Nephron progenitor cell (in vitro differentiated cells): ENCODE measurements at regions not wholly inside any gene's neighbourhood (a gene's known extent, or its start where the extent isn't known, plus 50 kb on each side); places are given as distances from the start of the nearest gene placed in this dataset.

ENCODE experiments used
- DNase-seq: peaks from one replicate; pipeline ENCODE4 v3.0.0; 2021
- H3K27ac Mint-ChIP-seq: 2 replicates; pipeline ENCODE4 v1.8.0; 2021; ENCODE audit warnings: mild to moderate bottlenecking, moderate library complexity, mixed read lengths
- H3K27me3 Mint-ChIP-seq: 2 replicates; pipeline ENCODE4 v1.8.0; 2021; ENCODE audit warnings: mild to moderate bottlenecking, low read depth, mixed read lengths; ENCODE audit not compliant: poor library complexity
- H3K36me3 Mint-ChIP-seq: 2 replicates; pipeline ENCODE4 v1.8.0; 2021; ENCODE audit warnings: low read depth, mixed read lengths
- H3K4me1 Mint-ChIP-seq: 2 replicates; pipeline ENCODE4 v1.8.0; 2021; ENCODE audit warnings: mixed read lengths
- H3K4me3 Mint-ChIP-seq: 2 replicates; pipeline ENCODE4 v1.8.0; 2021; ENCODE audit warnings: mild to moderate bottlenecking, moderate library complexity, mixed read lengths
- H3K9me3 Mint-ChIP-seq: 2 replicates; pipeline ENCODE4 v1.8.0; 2021; ENCODE audit warnings: mild to moderate bottlenecking, moderate library complexity, mixed read lengths
- CTCF ChIP-seq: fragments of 200-600 bp; sonication (generic); IDR thresholded peaks from 2 replicates; pipeline ENCODE4 v1.5.0; 2021; ENCODE audit warnings: antibody characterized with exemption

GRCh38 chr5:91849069-91849468 is 466.0 kb upstream of the ARRDC3 start:
- TF ChIP-seq CTCF = no peak
- no peaks in the 10 kb centered on the region for H3K36me3 Mint-ChIP-seq
- H3K27me3 Mint-ChIP-seq = peaks cover 2% of the 10 kb centered on the region
- no peak overlapping the region for H3K4me3 Mint-ChIP-seq
- H3K4me1 Mint-ChIP-seq = peaks cover 6% of the 10 kb centered on the region
- H3K9me3 Mint-ChIP-seq = no peaks in the 10 kb centered on the region
- DNase-seq = no peak
- no peak overlapping the region for H3K27ac Mint-ChIP-seq

- DNase-seq = no peak
- TF ChIP-seq CTCF = no peak
- no peaks in the 10 kb centered on the region for H3K36me3 Mint-ChIP-seq
- peaks cover 6% of the 10 kb centered on the region for H3K4me1 Mint-ChIP-seq
- H3K9me3 Mint-ChIP-seq = no peaks in the 10 kb centered on the region
- no peak overlapping the region for H3K27ac Mint-ChIP-seq
- H3K27me3 Mint-ChIP-seq = peaks cover 2% of the 10 kb centered on the region
- no peak overlapping the region for H3K4me3 Mint-ChIP-seq
Observed at GRCh38 chr5:91848453-91848852, 465.3 kb upstream of the ARRDC3 start.

- no peaks in the 10 kb centered on the region for H3K9me3 Mint-ChIP-seq
- peaks cover 2% of the 10 kb centered on the region for H3K27me3 Mint-ChIP-seq
- H3K36me3 Mint-ChIP-seq = no peaks in the 10 kb centered on the region
- no peak for TF ChIP-seq CTCF
- no peak overlapping the region for H3K27ac Mint-ChIP-seq
- H3K4me1 Mint-ChIP-seq = no peaks in the 10 kb centered on the region
- no peak for DNase-seq
- no peak overlapping the region for H3K4me3 Mint-ChIP-seq
Observed at GRCh38 chr5:91841423-91841822, 458.3 kb upstream of the ARRDC3 start.

- H3K4me1 Mint-ChIP-seq = no peaks in the 10 kb centered on the region
- no peaks in the 10 kb centered on the region for H3K36me3 Mint-ChIP-seq
- no peaks in the 10 kb centered on the region for H3K9me3 Mint-ChIP-seq
- H3K4me3 Mint-ChIP-seq = no peak overlapping the region
- peaks cover 2% of the 10 kb centered on the region for H3K27me3 Mint-ChIP-seq
- no peak overlapping the region for H3K27ac Mint-ChIP-seq
- DNase-seq = no peak
- no peak for TF ChIP-seq CTCF
Observed at GRCh38 chr5:91840412-91840811, 457.3 kb upstream of the ARRDC3 start.

GRCh38 chr5:91839721-91840120 is 456.6 kb upstream of the ARRDC3 start:
- Mint-ChIP-seq H3K36me3 (no peaks in the 10 kb centered on the region), H3K4me1 (no peaks in the 10 kb centered on the region), H3K4me3 (no peak overlapping the region), H3K27me3 (peaks cover 2% of the 10 kb centered on the region), H3K27ac (no peak overlapping the region), H3K9me3 (no peaks in the 10 kb centered on the region)
- DNase-seq = no peak
- no peak for TF ChIP-seq CTCF

- Mint-ChIP-seq H3K4me1 (no peaks in the 10 kb centered on the region), H3K9me3 (no peaks in the 10 kb centered on the region), H3K4me3 (no peak overlapping the region), H3K36me3 (no peaks in the 10 kb centered on the region), H3K27me3 (peaks cover 2% of the 10 kb centered on the region), H3K27ac (no peak overlapping the region)
- DNase-seq = no peak
- TF ChIP-seq CTCF = no peak
Observed at GRCh38 chr5:91839233-91839632, 456.1 kb upstream of the ARRDC3 start.
